ENCODE measurements at regions not wholly inside any gene's neighbourhood (a gene's known extent, or its start where the extent isn't known, plus 50 kb on each side); places are given as distances from the start of the nearest gene placed in this dataset.

DNA sequence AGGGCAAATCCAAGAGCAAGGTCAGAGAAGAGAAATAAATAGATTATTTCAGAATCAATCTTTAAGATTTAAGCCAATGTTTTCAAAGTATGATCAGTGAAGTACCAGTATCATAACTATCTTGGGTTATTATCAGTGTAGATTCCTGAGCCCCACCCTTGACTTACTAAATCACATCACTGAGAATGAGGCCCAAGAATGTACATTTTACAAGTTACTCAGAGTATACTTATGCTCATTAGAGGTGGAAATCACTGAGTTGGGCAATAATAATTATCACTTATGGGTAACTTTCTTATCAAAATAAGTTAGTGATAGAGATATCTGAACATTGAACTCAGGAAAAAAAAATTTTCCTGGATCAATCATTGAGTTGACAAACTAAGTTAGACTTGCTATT lies 121.6 kb upstream of the NOCT start:
- TF ChIP-seq POLR2AphosphoS5 (IDR thresholded peaks at IDR 0.05; ENCODE audit: borderline replicate concordance, low read depth, low read length) (no peak), EZH2 (IDR thresholded peaks at IDR 0.05) (no peak)
